ENCODE measurements at regions not wholly inside any gene's neighbourhood (a gene's known extent, or its start where the extent isn't known, plus 50 kb on each side); places are given as distances from the start of the nearest gene placed in this dataset.
"Not testable (repeated sequence)": the region's sequence is repeated elsewhere in the genome, so short reads cannot be mapped to it uniquely, and the experiment has no call there.

- 88% methylated on average over 9 of the region's 9 CpGs for WGBS (ENCODE audit: insufficient coverage)
- H2AFZ ChIP-seq (ENCODE audit: insufficient read depth, low read depth, low read length, poor library complexity, severe bottlenecking): no peak overlapping the region
These were observed 325.8 kb upstream of the CCL2 start for GRCh38 chr17:33929181-33929724.

GRCh38 chr17:33931148-33931814, 323.8 kb upstream of the CCL2 start:
- H3K36me3 ChIP-seq (replicated peaks in 1 of 2; ENCODE audit: control extremely low read depth in 1 of 2, control insufficient read depth in 1 of 2, extremely low read depth in 1 of 2, insufficient read depth in 2 of 2, low read length in 1 of 2); H3K4me2 ChIP-seq (replicated peaks; ENCODE audit: low read depth, low read length, poor library complexity, severe bottlenecking); H3K27me3 Mint-ChIP-seq; H3K4me1 Mint-ChIP-seq; POLR2A ChIA-PET; H3K27ac ChIP-seq (ENCODE audit: low read length in 2 of 2); ATAC-seq (ENCODE audit: low read depth); DNase-seq; intact Hi-C loops (cut with micrococcal nuclease); H3K4me3 ChIP-seq (ENCODE audit: control extremely low read depth in 1 of 5, extremely low read depth in 1 of 5, insufficient read depth in 1 of 5, low read depth in 2 of 5, low read length in 4 of 5); H3K9me3 Mint-ChIP-seq (ENCODE audit: insufficient read depth); CTCF ChIA-PET; H4K20me1 ChIP-seq (ENCODE audit: control insufficient read depth, insufficient read depth, low read length, poor library complexity, severe bottlenecking); H3K9me3 ChIP-seq (ENCODE audit: control extremely low read depth in 1 of 3, control insufficient read depth in 2 of 3, insufficient read depth in 1 of 3, low read length in 2 of 3); H3K27ac Mint-ChIP-seq; H3K27me3 ChIP-seq (replicated peaks in 1 of 4; ENCODE audit: control extremely low read depth in 1 of 4, control insufficient read depth in 3 of 4, insufficient read depth in 4 of 4, low read length in 3 of 4); H3K9ac ChIP-seq (ENCODE audit: low read length); H3K4me1 ChIP-seq (ENCODE audit: control insufficient read depth in 2 of 2, insufficient read depth in 2 of 2, low read length in 2 of 2); H3K4me3 Mint-ChIP-seq; H2AFZ ChIP-seq (ENCODE audit: insufficient read depth, low read depth, low read length, poor library complexity, severe bottlenecking); H3K79me2 ChIP-seq (ENCODE audit: control insufficient read depth, insufficient read depth, low read length): not testable (repeated sequence)
- WGBS (ENCODE audit: insufficient coverage): 95% methylated on average over 16 of the region's 19 CpGs

More at GRCh38 chr17:33929181-33929724, 325.8 kb upstream of the CCL2 start:
- H3K4me3 Mint-ChIP-seq: no peak overlapping the region
- Histone ChIP-seq H3K9ac (ENCODE audit: low read length) (no peak overlapping the region), H3K4me1 (ENCODE audit: control insufficient read depth in 2 of 2, insufficient read depth in 2 of 2, low read length in 2 of 2) (no peaks in the 10 kb centered on the region), H3K27ac (ENCODE audit: low read length in 2 of 2) (no peak overlapping the region), H4K20me1 (ENCODE audit: control insufficient read depth, insufficient read depth, low read length, poor library complexity, severe bottlenecking) (no peaks in the 10 kb centered on the region), H3K9me3 (ENCODE audit: control extremely low read depth in 1 of 3, control insufficient read depth in 2 of 3, insufficient read depth in 1 of 3, low read length in 2 of 3) (no peaks in the 10 kb centered on the region), H3K4me3 (ENCODE audit: control extremely low read depth in 1 of 5, extremely low read depth in 1 of 5, insufficient read depth in 1 of 5, low read depth in 2 of 5, low read length in 4 of 5) (no peak overlapping the region), H3K27me3 (replicated peaks in 1 of 4; ENCODE audit: control extremely low read depth in 1 of 4, control insufficient read depth in 3 of 4, insufficient read depth in 4 of 4, low read length in 3 of 4) (peaks cover 0 to 3% (median 0%) of the 10 kb centered on the region in 4 experiments), H3K4me2 (replicated peaks; ENCODE audit: low read depth, low read length, poor library complexity, severe bottlenecking) (no peak overlapping the region), H3K36me3 (replicated peaks in 1 of 2; ENCODE audit: control extremely low read depth in 1 of 2, control insufficient read depth in 1 of 2, extremely low read depth in 1 of 2, insufficient read depth in 2 of 2, low read length in 1 of 2) (no peaks in the 10 kb centered on the region), H3K79me2 (ENCODE audit: control insufficient read depth, insufficient read depth, low read length) (no peaks in the 10 kb centered on the region)
- intact Hi-C loops (cut with micrococcal nuclease): no loop called here
- DNase-seq (no peak), ATAC-seq (ENCODE audit: low read depth) (no peak)
- CTCF ChIA-PET: no interaction called here
- no peaks in the 10 kb centered on the region for H3K9me3 Mint-ChIP-seq (ENCODE audit: insufficient read depth)
- POLR2A ChIA-PET: no interaction called here
- H3K27ac Mint-ChIP-seq: no peak overlapping the region
- peaks cover 4% of the 10 kb centered on the region for H3K27me3 Mint-ChIP-seq
- TF ChIP-seq EZH2 (IDR thresholded peaks at IDR 0.05; ENCODE audit: borderline replicate concordance, insufficient read depth, low read depth, low read length, poor library complexity, severe bottlenecking) (no peak), CTCF (IDR thresholded peaks at IDR 0.05) (no peak)
- no peaks in the 10 kb centered on the region for H3K4me1 Mint-ChIP-seq
